ENCODE measurements at regions not wholly inside any gene's neighbourhood (a gene's known extent, or its start where the extent isn't known, plus 50 kb on each side); places are given as distances from the start of the nearest gene placed in this dataset.

DNA sequence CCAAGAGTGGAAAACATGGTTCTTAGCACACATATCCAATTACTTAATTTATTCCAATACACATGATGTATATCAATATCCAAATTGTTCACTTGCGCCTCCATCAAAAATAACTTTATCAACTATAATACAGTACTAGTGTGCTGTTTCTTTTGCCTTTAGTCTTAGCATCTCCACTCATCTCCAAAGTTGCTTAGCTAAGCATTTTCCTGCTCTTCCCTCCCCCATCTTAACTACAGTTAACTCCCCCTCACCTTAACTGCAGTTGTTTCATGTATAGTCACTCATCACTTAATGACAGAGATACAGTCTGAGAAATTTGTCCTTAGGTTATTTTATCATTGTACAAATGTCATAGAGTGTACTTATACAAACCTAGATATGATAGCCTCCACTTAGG is 705.2 kb upstream of the LINC00305 start:
- CTCF ChIA-PET = no interaction called here
- intact Hi-C loops (cut with micrococcal nuclease) = no loop called here

DNA sequence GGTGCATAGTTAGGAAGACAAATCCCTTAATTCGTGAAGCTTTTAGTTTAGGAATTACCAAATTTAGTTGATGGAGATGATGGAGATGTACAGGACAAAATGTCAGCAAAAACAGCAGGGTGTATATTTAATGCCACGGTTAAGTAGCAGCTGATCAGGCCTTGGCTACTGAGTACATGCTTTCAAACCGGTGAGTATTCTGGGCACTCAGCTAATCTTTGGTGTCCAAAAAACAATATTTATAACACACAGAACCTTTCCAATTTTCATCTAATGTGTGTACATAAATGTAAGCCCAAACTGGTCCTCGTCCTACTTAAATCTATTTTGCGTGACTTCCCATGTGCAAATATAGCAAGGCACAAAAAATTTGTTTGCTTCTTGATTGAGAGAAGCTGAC is 703.4 kb upstream of the LINC00305 start:
- H3K9me3 ChIP-seq (ENCODE audit: low read length) = no peaks in the 10 kb centered on the region
- TF ChIP-seq, protein P1, sequence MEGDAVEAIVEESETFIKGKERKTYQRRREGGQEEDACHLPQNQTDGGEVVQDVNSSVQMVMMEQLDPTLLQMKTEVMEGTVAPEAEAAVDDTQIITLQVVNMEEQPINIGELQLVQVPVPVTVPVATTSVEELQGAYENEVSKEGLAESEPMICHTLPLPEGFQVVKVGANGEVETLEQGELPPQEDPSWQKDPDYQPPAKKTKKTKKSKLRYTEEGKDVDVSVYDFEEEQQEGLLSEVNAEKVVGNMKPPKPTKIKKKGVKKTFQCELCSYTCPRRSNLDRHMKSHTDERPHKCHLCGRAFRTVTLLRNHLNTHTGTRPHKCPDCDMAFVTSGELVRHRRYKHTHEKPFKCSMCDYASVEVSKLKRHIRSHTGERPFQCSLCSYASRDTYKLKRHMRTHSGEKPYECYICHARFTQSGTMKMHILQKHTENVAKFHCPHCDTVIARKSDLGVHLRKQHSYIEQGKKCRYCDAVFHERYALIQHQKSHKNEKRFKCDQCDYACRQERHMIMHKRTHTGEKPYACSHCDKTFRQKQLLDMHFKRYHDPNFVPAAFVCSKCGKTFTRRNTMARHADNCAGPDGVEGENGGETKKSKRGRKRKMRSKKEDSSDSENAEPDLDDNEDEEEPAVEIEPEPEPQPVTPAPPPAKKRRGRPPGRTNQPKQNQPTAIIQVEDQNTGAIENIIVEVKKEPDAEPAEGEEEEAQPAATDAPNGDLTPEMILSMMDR (conservative IDR thresholded peaks at IDR 0.05; ENCODE audit: low read depth, low read length) = no peak
- TF ChIP-seq EZH2 (IDR thresholded peaks at IDR 0.05; ENCODE audit: low read length, unreplicated experiment) (no peak), EZH2phosphoT487 (IDR thresholded peaks at IDR 0.05; ENCODE audit: borderline replicate concordance, low read length) (no peak)
- ATAC-seq (no peak; the same call in 1 of the 2 replicates), DNase-seq (no peak)
- H3K4me3 ChIP-seq (ENCODE audit: low read length) = no peak overlapping the region
- H3K9ac ChIP-seq (ENCODE audit: low read length) = no peak overlapping the region
- BruUV-seq (replicated peaks) = no TSS peak
- H3K36me3 ChIP-seq (ENCODE audit: low read depth, low read length) = no peaks in the 10 kb centered on the region
- no peaks in the 10 kb centered on the region for H3K27me3 ChIP-seq (ENCODE audit: low read length)
- no peaks in the 10 kb centered on the region for H3F3A ChIP-seq (ENCODE audit: low read length, unreplicated experiment)
- H2AFZ ChIP-seq (ENCODE audit: low read length) = peak overlapping the region; percentile 70; the same call in 1 of the 2 replicates
- H3K27ac ChIP-seq (ENCODE audit: low read length) = peak overlapping the region; percentile 62
- CTCF ChIA-PET = no interaction called here
- intact Hi-C loops (cut with micrococcal nuclease) = no loop called here
- H3K4me2 ChIP-seq (ENCODE audit: low read length) = peak overlapping the region; percentile 27
- H3K4me1 ChIP-seq (ENCODE audit: insufficient read depth, low read length) = peaks cover 15% of the 10 kb centered on the region
- no peaks in the 10 kb centered on the region for H4K20me1 ChIP-seq (ENCODE audit: low read length)
- H3K9me2 ChIP-seq (replicated peaks; ENCODE audit: low read length) = no peaks in the 10 kb centered on the region
- H3K79me2 ChIP-seq (ENCODE audit: low read length) = no peaks in the 10 kb centered on the region
- POLR2A ChIA-PET (ENCODE audit: unreplicated experiment) = no interaction called here

More for the DNA sequence above, 705.2 kb upstream of the LINC00305 start:
- Histone ChIP-seq H3K4me1 (ENCODE audit: insufficient read depth, low read length) (peaks cover 15% of the 10 kb centered on the region), H3K27me3 (ENCODE audit: low read length) (no peaks in the 10 kb centered on the region), H3K27ac (ENCODE audit: low read length) (no peak overlapping the region), H3K79me2 (ENCODE audit: low read length) (no peaks in the 10 kb centered on the region), H3F3A (ENCODE audit: low read length, unreplicated experiment) (no peaks in the 10 kb centered on the region), H2AFZ (ENCODE audit: low read length) (no peak overlapping the region), H3K9me2 (replicated peaks; ENCODE audit: low read length) (no peaks in the 10 kb centered on the region), H3K9ac (ENCODE audit: low read length) (no peak overlapping the region), H4K20me1 (ENCODE audit: low read length) (no peaks in the 10 kb centered on the region), H3K9me3 (ENCODE audit: low read length) (no peaks in the 10 kb centered on the region), H3K4me3 (ENCODE audit: low read length) (no peak overlapping the region), H3K4me2 (ENCODE audit: low read length) (no peak overlapping the region), H3K36me3 (ENCODE audit: low read depth, low read length) (no peaks in the 10 kb centered on the region)
- ATAC-seq (no peak), DNase-seq (no peak)
- BruUV-seq (replicated peaks) = no TSS peak
- POLR2A ChIA-PET (ENCODE audit: unreplicated experiment) = no interaction called here
- TF ChIP-seq EZH2phosphoT487 (IDR thresholded peaks at IDR 0.05; ENCODE audit: borderline replicate concordance, low read length) (no peak), EZH2 (IDR thresholded peaks at IDR 0.05; ENCODE audit: low read length, unreplicated experiment) (no peak)
- TF ChIP-seq, protein P1 (conservative IDR thresholded peaks at IDR 0.05; ENCODE audit: low read depth, low read length) = no peak

DNA sequence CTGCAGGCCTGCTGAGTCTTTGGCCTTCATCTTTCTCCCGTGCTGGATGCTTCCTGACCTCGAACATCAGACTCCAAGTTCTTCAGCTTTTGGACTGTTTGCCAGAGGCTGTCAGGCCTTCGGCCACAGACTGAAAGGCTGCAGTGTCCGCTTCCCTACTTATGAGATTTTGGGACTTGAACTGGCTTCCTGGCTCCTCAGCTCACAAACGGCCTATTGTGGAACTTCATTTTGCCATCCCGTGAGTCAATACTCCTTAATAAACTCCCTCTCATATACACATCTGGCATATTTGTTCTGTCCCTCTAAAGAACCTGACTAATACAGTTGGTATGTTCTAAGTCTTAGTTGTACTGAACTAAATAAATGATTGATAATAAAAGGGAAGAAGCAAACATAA is 702.8 kb upstream of the LINC00305 start:
- peaks cover 15% of the 10 kb centered on the region for H3K4me1 ChIP-seq (ENCODE audit: insufficient read depth, low read length)
- peak; percentile 98 for ATAC-seq

More for the DNA sequence above, 702.8 kb upstream of the LINC00305 start:
- peak; percentile 79 for DNase-seq
- Histone ChIP-seq H2AFZ (ENCODE audit: low read length) (peak overlapping the region; percentile 70), H3K4me3 (ENCODE audit: low read length) (no peak overlapping the region), H3K27me3 (ENCODE audit: low read length) (no peaks in the 10 kb centered on the region), H3K9me3 (ENCODE audit: low read length) (no peaks in the 10 kb centered on the region), H4K20me1 (ENCODE audit: low read length) (no peaks in the 10 kb centered on the region), H3F3A (ENCODE audit: low read length, unreplicated experiment) (no peaks in the 10 kb centered on the region), H3K9me2 (replicated peaks; ENCODE audit: low read length) (no peaks in the 10 kb centered on the region), H3K9ac (ENCODE audit: low read length) (no peak overlapping the region), H3K27ac (ENCODE audit: low read length) (peak overlapping the region; percentile 62), H3K36me3 (ENCODE audit: low read depth, low read length) (no peaks in the 10 kb centered on the region), H3K4me2 (ENCODE audit: low read length) (peak overlapping the region; percentile 27), H3K79me2 (ENCODE audit: low read length) (no peaks in the 10 kb centered on the region)
- CTCF ChIA-PET = no interaction called here
- BruUV-seq (replicated peaks) = no TSS peak
- intact Hi-C loops (cut with micrococcal nuclease) = loop anchor here (1.0 kb wide), 1 partner anchor 139 kb away; no protein-coding TSS in a partner anchor
- POLR2A ChIA-PET (ENCODE audit: unreplicated experiment) = no interaction called here
- TF ChIP-seq, protein P1 (conservative IDR thresholded peaks at IDR 0.05; ENCODE audit: low read depth, low read length) = no peak
- TF ChIP-seq EZH2phosphoT487 (IDR thresholded peaks at IDR 0.05; ENCODE audit: borderline replicate concordance, low read length) (no peak), EZH2 (IDR thresholded peaks at IDR 0.05; ENCODE audit: low read length, unreplicated experiment) (no peak)

Data from PC-3 (cell line).